ENCODE measurements at regions not wholly inside any gene's neighbourhood (a gene's known extent, or its start where the extent isn't known, plus 50 kb on each side); places are given as distances from the start of the nearest gene placed in this dataset.
"Not testable (repeated sequence)": the region's sequence is repeated elsewhere in the genome, so short reads cannot be mapped to it uniquely, and the experiment has no call there.

- H3K9me3 ChIP-seq (ENCODE audit: low read length): peaks cover 4% of the 10 kb centered on the region
- H3K4me3 ChIP-seq (ENCODE audit: low read length): no peak overlapping the region
- no peak overlapping the region for H2AFZ ChIP-seq (ENCODE audit: low read depth, low read length)
- H3K36me3 ChIP-seq (ENCODE audit: insufficient read depth, low read length): peaks cover 11% of the 10 kb centered on the region
- H3K4me1 ChIP-seq (ENCODE audit: insufficient read depth, low read length): no peaks in the 10 kb centered on the region
- peaks cover 2% of the 10 kb centered on the region for H3K27me3 ChIP-seq (ENCODE audit: insufficient read depth, low read length)
Observed at GRCh38 chrX:74220277-74220676, 83.7 kb upstream of the ZCCHC13 start.

- Histone ChIP-seq H3K27me3 (ENCODE audit: insufficient read depth, low read length) (peaks cover 4% of the 10 kb centered on the region), H3K4me1 (ENCODE audit: insufficient read depth, low read length) (no peaks in the 10 kb centered on the region), H3K4me3 (ENCODE audit: low read length) (no peak overlapping the region), H3K36me3 (ENCODE audit: insufficient read depth, low read length) (peaks cover 9% of the 10 kb centered on the region), H2AFZ (ENCODE audit: low read depth, low read length) (no peak overlapping the region), H3K9me3 (ENCODE audit: low read length) (no peaks in the 10 kb centered on the region)
Observed at GRCh38 chrX:74218895-74219294, 85.1 kb upstream of the ZCCHC13 start.

DNA sequence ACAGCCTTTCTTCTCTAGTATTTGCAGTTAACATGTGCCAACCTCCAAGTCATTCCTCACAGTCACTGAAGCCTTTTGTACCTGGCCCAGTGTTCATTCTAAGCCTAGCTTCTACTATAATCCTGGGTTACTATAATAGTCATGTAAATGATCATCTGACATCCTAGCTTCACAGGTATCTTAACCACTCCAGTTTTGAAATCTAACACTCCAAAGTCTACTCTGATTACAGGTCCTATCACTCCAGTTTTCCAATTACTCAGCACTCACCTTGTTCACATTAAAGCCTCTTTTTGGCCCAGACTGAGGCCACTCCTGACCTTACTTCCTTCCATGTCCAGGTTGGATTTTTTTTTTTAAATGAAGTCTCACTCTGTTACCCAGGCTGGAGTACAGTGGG lies 87.6 kb upstream of the ZCCHC13 start:
- no peaks in the 10 kb centered on the region for H3K4me1 ChIP-seq (ENCODE audit: insufficient read depth, low read length)
- peaks cover 2% of the 10 kb centered on the region for H3K9me3 ChIP-seq (ENCODE audit: low read length)
- no peak overlapping the region for H3K4me3 ChIP-seq (ENCODE audit: low read length)
- peaks cover 2% of the 10 kb centered on the region for H3K27me3 ChIP-seq (ENCODE audit: insufficient read depth, low read length)
- no peak overlapping the region for H2AFZ ChIP-seq (ENCODE audit: low read depth, low read length)
- H3K36me3 ChIP-seq (ENCODE audit: insufficient read depth, low read length): peaks cover 5% of the 10 kb centered on the region

- Histone ChIP-seq H2AFZ (ENCODE audit: low read depth, low read length) (no peak overlapping the region), H3K9me3 (ENCODE audit: low read length) (peaks cover 2% of the 10 kb centered on the region), H3K36me3 (ENCODE audit: insufficient read depth, low read length) (peaks cover 2% of the 10 kb centered on the region), H3K4me3 (ENCODE audit: low read length) (no peak overlapping the region), H3K27me3 (ENCODE audit: insufficient read depth, low read length) (peaks cover 2% of the 10 kb centered on the region), H3K4me1 (ENCODE audit: insufficient read depth, low read length) (no peaks in the 10 kb centered on the region)
Observed at GRCh38 chrX:74211911-74212310, 92.1 kb upstream of the ZCCHC13 start.

DNA sequence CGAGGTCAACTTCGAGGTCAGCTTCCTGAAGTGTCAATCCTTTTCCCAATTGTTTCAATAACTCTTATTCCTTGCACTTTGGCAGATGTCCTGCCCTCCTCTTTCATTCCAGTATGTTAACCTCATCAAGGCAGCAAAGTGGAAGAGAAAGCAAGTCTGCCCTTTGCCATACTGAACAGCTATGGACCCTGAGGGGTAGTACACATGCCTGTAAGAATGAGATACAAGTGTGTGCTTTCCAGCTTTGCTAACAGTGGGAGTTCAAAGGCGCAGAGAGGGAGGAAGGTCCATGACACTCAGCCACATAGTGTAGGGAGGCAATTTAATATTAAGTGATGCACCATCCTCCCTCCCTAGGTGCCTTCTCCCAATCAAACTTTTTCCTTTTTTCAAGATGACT lies 96.4 kb upstream of the ZCCHC13 start:
- H3K4me3 ChIP-seq (ENCODE audit: low read length): no peak overlapping the region
- no peak overlapping the region for H2AFZ ChIP-seq (ENCODE audit: low read depth, low read length)
- H3K36me3 ChIP-seq (ENCODE audit: insufficient read depth, low read length): peaks cover 7% of the 10 kb centered on the region
- H3K9me3 ChIP-seq (ENCODE audit: low read length): peaks cover 5% of the 10 kb centered on the region
- H3K27me3 ChIP-seq (ENCODE audit: insufficient read depth, low read length): peaks cover 2% of the 10 kb centered on the region
- H3K4me1 ChIP-seq (ENCODE audit: insufficient read depth, low read length): no peaks in the 10 kb centered on the region

DNA sequence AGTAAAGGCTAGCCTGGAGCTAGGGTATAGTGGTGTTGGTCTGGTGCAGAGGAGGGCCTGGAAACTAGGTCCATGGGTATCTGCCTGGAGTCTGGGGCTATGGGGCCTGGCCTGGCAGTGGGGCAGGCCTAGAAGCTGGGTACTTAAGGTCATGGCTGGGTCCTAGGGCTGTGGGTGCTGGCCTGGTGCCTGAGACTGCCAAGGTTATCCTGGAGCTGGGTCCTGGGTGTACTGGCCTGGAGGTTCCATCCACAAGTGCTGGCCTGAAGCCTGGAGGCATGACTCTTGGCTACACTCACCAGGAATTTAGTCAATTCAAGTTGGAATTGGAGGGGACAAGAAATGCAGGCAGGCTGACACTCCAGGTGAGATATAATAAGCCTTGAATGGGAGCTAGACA lies 108.4 kb upstream of the ZCCHC13 start:
- no peak overlapping the region for H3K4me3 ChIP-seq (ENCODE audit: low read length)
- H3K4me1 ChIP-seq (ENCODE audit: insufficient read depth, low read length): no peaks in the 10 kb centered on the region

GRCh38 chrX:74195120-74195519 lies 108.9 kb upstream of the ZCCHC13 start:
- Histone ChIP-seq H3K9me3 (ENCODE audit: low read length) (no peaks in the 10 kb centered on the region), H3K36me3 (ENCODE audit: insufficient read depth, low read length) (no peaks in the 10 kb centered on the region), H3K4me1 (ENCODE audit: insufficient read depth, low read length) (no peaks in the 10 kb centered on the region), H3K27me3 (ENCODE audit: insufficient read depth, low read length) (no peaks in the 10 kb centered on the region), H3K4me3 (ENCODE audit: low read length) (no peak overlapping the region), H2AFZ (ENCODE audit: low read depth, low read length) (no peak overlapping the region)

More for the DNA sequence above, 108.4 kb upstream of the ZCCHC13 start:
- Histone ChIP-seq H3K36me3 (ENCODE audit: insufficient read depth, low read length) (no peaks in the 10 kb centered on the region), H3K9me3 (ENCODE audit: low read length) (no peaks in the 10 kb centered on the region), H3K27me3 (ENCODE audit: insufficient read depth, low read length) (no peaks in the 10 kb centered on the region), H2AFZ (ENCODE audit: low read depth, low read length) (no peak overlapping the region)

DNA sequence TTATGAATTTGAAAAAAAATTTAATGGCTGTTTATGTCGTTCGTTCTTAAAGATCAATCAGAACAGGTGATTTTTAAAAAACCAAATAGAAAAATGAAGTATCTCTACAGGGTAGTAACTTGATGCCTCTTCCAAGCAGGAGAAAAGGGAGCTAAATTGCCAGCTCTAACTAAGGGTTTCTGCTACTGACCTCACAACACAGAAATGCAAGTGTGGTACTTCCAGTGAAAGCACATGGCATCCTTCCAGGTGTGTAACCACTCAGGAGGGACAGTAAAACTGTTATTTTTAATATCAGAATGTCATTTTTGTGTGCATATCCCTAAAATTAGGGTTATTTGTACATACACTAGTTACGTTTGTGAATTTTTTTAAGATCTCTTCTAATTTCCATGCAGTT lies 116.8 kb upstream of the ZCCHC13 start:
- no peak overlapping the region for H3K4me3 ChIP-seq (ENCODE audit: low read length)
- H3K9me3 ChIP-seq (ENCODE audit: low read length): no peaks in the 10 kb centered on the region
- no peak overlapping the region for H2AFZ ChIP-seq (ENCODE audit: low read depth, low read length)
- no peaks in the 10 kb centered on the region for H3K27me3 ChIP-seq (ENCODE audit: insufficient read depth, low read length)
- H3K36me3 ChIP-seq (ENCODE audit: insufficient read depth, low read length): no peaks in the 10 kb centered on the region
- no peaks in the 10 kb centered on the region for H3K4me1 ChIP-seq (ENCODE audit: insufficient read depth, low read length)

GRCh38 chrX:74183047-74183446 lies 120.9 kb upstream of the ZCCHC13 start:
- H3K36me3 ChIP-seq (ENCODE audit: insufficient read depth, low read length); H3K4me3 ChIP-seq (ENCODE audit: low read length); H3K27me3 ChIP-seq (ENCODE audit: insufficient read depth, low read length); H2AFZ ChIP-seq (ENCODE audit: low read depth, low read length); H3K9me3 ChIP-seq (ENCODE audit: low read length); H3K4me1 ChIP-seq (ENCODE audit: insufficient read depth, low read length): not testable (repeated sequence)

DNA sequence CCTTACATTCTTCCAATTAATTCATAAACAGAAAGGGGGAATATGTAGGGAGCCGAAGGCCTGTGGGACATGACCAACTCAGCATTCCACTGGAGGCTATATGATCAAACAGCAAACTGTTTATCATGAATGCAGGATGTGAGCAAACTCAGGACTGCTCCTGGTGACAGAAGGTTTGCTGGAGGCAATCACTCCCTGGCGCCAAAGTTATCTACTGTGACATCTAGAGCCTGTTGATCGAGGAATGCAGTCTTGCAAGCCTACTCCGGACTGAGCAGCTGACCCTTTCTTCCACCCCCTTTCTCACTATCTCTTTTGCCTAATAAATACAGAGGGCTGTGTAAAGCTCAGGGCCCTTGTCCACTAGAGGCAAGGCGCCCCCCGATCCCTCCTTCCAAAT lies 122.0 kb upstream of the ZCCHC13 start:
- not testable (repeated sequence) for H3K4me3 ChIP-seq (ENCODE audit: low read length); H3K9me3 ChIP-seq (ENCODE audit: low read length); H3K27me3 ChIP-seq (ENCODE audit: insufficient read depth, low read length); H2AFZ ChIP-seq (ENCODE audit: low read depth, low read length); H3K36me3 ChIP-seq (ENCODE audit: insufficient read depth, low read length); H3K4me1 ChIP-seq (ENCODE audit: insufficient read depth, low read length)

DNA sequence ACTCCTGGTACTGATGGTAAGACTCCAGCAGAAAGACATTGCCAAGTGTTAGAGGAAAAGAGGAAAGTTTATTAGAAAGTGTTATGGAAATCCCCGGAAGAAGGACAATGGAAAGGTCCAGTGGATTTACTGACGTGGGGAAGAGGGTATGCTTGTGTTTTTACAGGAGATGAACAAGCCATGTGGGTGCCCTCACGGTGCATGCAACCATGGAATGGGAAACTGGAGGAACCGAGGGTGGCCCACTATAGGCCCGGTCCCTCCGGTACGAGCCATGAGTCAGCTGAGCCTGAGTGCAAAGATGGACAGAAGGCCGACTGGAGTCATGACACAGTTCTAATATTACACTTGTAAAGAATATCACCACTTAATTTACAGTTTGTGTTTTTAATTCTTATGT lies 123.3 kb upstream of the ZCCHC13 start:
- Histone ChIP-seq H3K36me3 (ENCODE audit: insufficient read depth, low read length) (no peaks in the 10 kb centered on the region), H2AFZ (ENCODE audit: low read depth, low read length) (no peak overlapping the region), H3K4me3 (ENCODE audit: low read length) (no peak overlapping the region), H3K4me1 (ENCODE audit: insufficient read depth, low read length) (no peaks in the 10 kb centered on the region), H3K27me3 (ENCODE audit: insufficient read depth, low read length) (peaks cover 3% of the 10 kb centered on the region), H3K9me3 (ENCODE audit: low read length) (no peaks in the 10 kb centered on the region)

DNA sequence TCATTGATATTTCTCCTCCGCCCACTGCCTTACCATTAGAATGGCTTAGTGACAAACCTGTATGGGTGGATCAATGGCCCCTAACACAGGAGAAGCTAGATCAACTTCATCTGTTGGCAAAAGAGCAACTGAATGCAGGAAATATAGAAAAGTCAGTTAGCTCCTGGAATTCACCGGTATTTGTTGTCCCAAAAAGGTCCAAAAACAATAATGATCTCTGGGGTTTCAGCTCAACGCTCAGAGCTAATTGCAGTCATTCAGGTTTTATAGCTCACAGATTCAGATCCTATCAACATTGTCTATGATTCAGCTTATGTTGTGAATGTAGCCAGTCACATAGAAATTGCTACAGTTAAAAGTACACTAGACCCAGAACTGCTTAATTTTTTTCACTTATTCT lies 124.0 kb upstream of the ZCCHC13 start:
- H2AFZ ChIP-seq (ENCODE audit: low read depth, low read length): no peak overlapping the region
- no peaks in the 10 kb centered on the region for H3K4me1 ChIP-seq (ENCODE audit: insufficient read depth, low read length)
- peaks cover 3% of the 10 kb centered on the region for H3K27me3 ChIP-seq (ENCODE audit: insufficient read depth, low read length)
- no peaks in the 10 kb centered on the region for H3K9me3 ChIP-seq (ENCODE audit: low read length)
- no peaks in the 10 kb centered on the region for H3K36me3 ChIP-seq (ENCODE audit: insufficient read depth, low read length)
- no peak overlapping the region for H3K4me3 ChIP-seq (ENCODE audit: low read length)

DNA sequence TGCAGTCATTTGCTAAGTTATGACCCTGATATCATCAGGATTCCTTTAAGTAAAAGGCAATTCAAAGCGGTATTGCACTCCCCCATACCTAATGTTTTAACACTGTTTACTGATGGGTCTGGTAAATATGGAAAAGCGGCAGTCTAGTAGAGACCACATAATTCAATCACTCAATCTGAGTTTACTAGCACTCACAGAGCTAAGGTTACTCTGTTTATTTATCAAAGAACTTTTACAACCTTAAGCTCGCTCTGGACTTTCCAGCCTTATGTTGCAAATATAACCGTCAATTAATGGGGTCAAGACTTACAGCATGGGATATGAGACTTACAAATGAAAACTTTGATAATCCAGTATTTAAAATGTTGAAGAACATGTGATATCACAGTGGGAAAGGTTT lies 124.5 kb upstream of the ZCCHC13 start:
- no peak overlapping the region for H2AFZ ChIP-seq (ENCODE audit: low read depth, low read length)
- peaks cover 3% of the 10 kb centered on the region for H3K27me3 ChIP-seq (ENCODE audit: insufficient read depth, low read length)
- no peaks in the 10 kb centered on the region for H3K9me3 ChIP-seq (ENCODE audit: low read length)
- H3K36me3 ChIP-seq (ENCODE audit: insufficient read depth, low read length): no peaks in the 10 kb centered on the region
- no peaks in the 10 kb centered on the region for H3K4me1 ChIP-seq (ENCODE audit: insufficient read depth, low read length)
- no peak overlapping the region for H3K4me3 ChIP-seq (ENCODE audit: low read length)

GRCh38 chrX:74179071-74179470 lies 124.9 kb upstream of the ZCCHC13 start:
- Histone ChIP-seq H3K36me3 (ENCODE audit: insufficient read depth, low read length) (no peaks in the 10 kb centered on the region), H3K4me1 (ENCODE audit: insufficient read depth, low read length) (no peaks in the 10 kb centered on the region), H3K4me3 (ENCODE audit: low read length) (no peak overlapping the region)

More at GRCh38 chrX:74179071-74179470, 124.9 kb upstream of the ZCCHC13 start:
- Histone ChIP-seq H3K9me3 (ENCODE audit: low read length) (no peaks in the 10 kb centered on the region), H2AFZ (ENCODE audit: low read depth, low read length) (no peak overlapping the region), H3K27me3 (ENCODE audit: insufficient read depth, low read length) (peaks cover 3% of the 10 kb centered on the region)
